Ishikawa (cell line): ENCODE measurements at regions not wholly inside any gene's neighbourhood (a gene's known extent, or its start where the extent isn't known, plus 50 kb on each side); places are given as distances from the start of the nearest gene placed in this dataset.

Source experiments
- CEBPB ChIP-seq: IDR thresholded peaks from 2 replicates; pipeline ENCODE4 v1.6.1; 2012
- CREB1 ChIP-seq: IDR thresholded peaks from 2 replicates; pipeline ENCODE4 v1.6.1; 2012; ENCODE audit warnings: low read depth
- EGR1 ChIP-seq: IDR thresholded peaks from 2 replicates; pipeline ENCODE4 v1.6.1; 2012
- EP300 ChIP-seq: IDR thresholded peaks from 2 replicates; pipeline ENCODE4 v1.6.1; 2012; ENCODE audit warnings: borderline replicate concordance
- FOXM1 ChIP-seq: IDR thresholded peaks from 2 replicates; pipeline ENCODE4 v1.6.1; 2012; ENCODE audit warnings: low read depth, borderline replicate concordance
- NFIC ChIP-seq: IDR thresholded peaks from 2 replicates; pipeline ENCODE4 v1.6.1; 2012
- RAD21 ChIP-seq: IDR thresholded peaks from 2 replicates; pipeline ENCODE4 v1.6.1; 2012; ENCODE audit warnings: low read depth
- TAF1 ChIP-seq: IDR thresholded peaks from 2 replicates; pipeline ENCODE4 v1.6.1; 2012; ENCODE audit warnings: low read depth, mild to moderate bottlenecking
- TCF12 ChIP-seq: IDR thresholded peaks from 2 replicates; pipeline ENCODE4 v1.6.1; 2012; ENCODE audit warnings: low read depth
- TEAD4 ChIP-seq: IDR thresholded peaks from 2 replicates; pipeline ENCODE4 v1.6.1; 2012
- USF1 ChIP-seq: IDR thresholded peaks from 2 replicates; pipeline ENCODE4 v1.6.1; 2012
- YY1 ChIP-seq: IDR thresholded peaks from 2 replicates; pipeline ENCODE4 v1.6.1; 2012; ENCODE audit warnings: low read depth
- ZBTB7A ChIP-seq: IDR thresholded peaks from 2 replicates; pipeline ENCODE4 v1.6.1; 2012; ENCODE audit warnings: low read depth
- TF ChIP-seq, protein P1 (sequence below): IDR thresholded peaks from 2 replicates; pipeline ENCODE4 v1.6.1; 2012; ENCODE audit warnings: low read depth, mild to moderate bottlenecking
- TF ChIP-seq, protein P2 (sequence below): IDR thresholded peaks from 2 replicates; pipeline ENCODE4 v1.6.1; 2012

DNA sequence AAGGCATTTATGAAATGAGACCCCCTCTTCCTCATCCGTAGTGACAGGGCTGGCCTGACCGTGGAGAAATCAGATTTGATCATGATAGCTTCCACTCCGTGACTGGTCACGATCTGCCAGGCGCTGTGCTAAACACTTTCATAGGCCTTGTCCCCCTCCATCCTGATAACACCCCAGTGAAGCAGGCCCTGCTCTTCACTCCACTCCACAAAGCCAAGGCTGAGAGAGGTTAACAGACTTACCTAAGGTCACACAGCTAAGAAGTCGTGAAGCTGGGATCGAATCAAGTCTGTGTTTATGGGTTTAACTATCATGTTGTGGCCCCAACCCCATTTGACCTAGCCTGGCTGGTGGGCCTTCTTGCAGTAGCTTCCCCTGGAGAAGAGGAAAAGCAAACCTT is 53.3 kb upstream of the IL17B start:
- no peak for TF ChIP-seq TAF1
- no peak for TF ChIP-seq EGR1
- TF ChIP-seq CREB1, result no peak
- no peak for TF ChIP-seq TEAD4
- TF ChIP-seq EP300, result no peak
- no peak for TF ChIP-seq RAD21
- TF ChIP-seq, protein P1, sequence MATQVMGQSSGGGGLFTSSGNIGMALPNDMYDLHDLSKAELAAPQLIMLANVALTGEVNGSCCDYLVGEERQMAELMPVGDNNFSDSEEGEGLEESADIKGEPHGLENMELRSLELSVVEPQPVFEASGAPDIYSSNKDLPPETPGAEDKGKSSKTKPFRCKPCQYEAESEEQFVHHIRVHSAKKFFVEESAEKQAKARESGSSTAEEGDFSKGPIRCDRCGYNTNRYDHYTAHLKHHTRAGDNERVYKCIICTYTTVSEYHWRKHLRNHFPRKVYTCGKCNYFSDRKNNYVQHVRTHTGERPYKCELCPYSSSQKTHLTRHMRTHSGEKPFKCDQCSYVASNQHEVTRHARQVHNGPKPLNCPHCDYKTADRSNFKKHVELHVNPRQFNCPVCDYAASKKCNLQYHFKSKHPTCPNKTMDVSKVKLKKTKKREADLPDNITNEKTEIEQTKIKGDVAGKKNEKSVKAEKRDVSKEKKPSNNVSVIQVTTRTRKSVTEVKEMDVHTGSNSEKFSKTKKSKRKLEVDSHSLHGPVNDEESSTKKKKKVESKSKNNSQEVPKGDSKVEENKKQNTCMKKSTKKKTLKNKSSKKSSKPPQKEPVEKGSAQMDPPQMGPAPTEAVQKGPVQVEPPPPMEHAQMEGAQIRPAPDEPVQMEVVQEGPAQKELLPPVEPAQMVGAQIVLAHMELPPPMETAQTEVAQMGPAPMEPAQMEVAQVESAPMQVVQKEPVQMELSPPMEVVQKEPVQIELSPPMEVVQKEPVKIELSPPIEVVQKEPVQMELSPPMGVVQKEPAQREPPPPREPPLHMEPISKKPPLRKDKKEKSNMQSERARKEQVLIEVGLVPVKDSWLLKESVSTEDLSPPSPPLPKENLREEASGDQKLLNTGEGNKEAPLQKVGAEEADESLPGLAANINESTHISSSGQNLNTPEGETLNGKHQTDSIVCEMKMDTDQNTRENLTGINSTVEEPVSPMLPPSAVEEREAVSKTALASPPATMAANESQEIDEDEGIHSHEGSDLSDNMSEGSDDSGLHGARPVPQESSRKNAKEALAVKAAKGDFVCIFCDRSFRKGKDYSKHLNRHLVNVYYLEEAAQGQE, result no peak
- TF ChIP-seq, protein P2, sequence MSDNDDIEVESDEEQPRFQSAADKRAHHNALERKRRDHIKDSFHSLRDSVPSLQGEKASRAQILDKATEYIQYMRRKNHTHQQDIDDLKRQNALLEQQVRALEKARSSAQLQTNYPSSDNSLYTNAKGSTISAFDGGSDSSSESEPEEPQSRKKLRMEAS, result no peak
- TF ChIP-seq FOXM1, result no peak
- no peak for TF ChIP-seq USF1
- TF ChIP-seq ZBTB7A, result no peak
- TF ChIP-seq CEBPB, result no peak
- no peak for TF ChIP-seq YY1
- no peak for TF ChIP-seq TCF12
- no peak for TF ChIP-seq NFIC

DNA sequence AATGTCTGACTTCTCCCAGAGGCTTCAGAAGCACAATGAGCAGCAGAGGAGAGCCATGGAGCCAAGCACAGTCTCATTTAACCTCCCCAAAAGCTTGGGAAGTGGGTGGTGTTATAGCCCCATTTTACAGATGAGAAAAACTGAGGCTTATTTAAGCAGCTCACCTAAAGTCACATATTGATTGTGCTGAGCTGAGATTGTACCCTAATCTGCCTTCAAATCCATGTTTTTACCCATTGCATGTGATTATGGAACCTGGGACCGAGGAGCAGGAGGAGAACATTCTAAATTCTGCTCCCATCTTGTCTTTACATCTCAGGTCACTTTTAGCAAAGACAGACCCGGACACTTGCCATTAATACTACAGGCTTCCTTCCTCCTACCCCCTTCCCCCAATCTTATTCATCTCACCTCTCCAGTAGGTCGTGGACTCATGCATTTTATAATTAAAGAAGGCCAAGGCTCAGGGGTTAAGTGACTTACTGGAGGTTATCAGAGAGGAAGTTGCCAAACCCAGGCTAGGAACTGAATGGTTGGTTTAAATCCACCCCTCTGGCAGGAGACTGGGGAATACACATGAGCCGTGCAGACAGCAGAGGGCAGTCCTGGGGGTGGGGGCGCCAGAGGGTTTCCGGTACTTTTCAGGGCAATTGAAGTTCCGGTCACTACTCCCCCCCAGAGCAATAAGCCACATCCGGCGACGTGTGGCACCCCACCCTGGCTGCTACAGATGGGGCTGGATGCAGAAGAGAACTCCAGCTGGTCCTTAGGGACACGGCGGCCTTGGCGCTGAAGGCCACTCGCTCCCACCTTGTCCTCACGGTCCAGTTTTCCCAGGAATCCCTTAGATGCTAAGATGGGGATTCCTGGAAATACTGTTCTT is 51.0 kb upstream of the IL17B start:
- TF ChIP-seq, protein P1, result no peak
- no peak for TF ChIP-seq YY1
- no peak for TF ChIP-seq FOXM1
- TF ChIP-seq RAD21, result no peak
- TF ChIP-seq CREB1, result no peak
- TF ChIP-seq, protein P2, result no peak
- no peak for TF ChIP-seq TEAD4
- TF ChIP-seq EP300, result no peak
- no peak for TF ChIP-seq EGR1
- no peak for TF ChIP-seq NFIC
- TF ChIP-seq ZBTB7A, result no peak
- TF ChIP-seq TCF12, result no peak
- TF ChIP-seq USF1, result no peak
- TF ChIP-seq CEBPB, result no peak
- no peak for TF ChIP-seq TAF1
